K562 (cell line): ENCODE measurements at regions not wholly inside any gene's neighbourhood (a gene's known extent, or its start where the extent isn't known, plus 50 kb on each side); places are given as distances from the start of the nearest gene placed in this dataset.

Source experiments
- ATAC-seq: fragments of 200-7000 bp; cut with Tn5 transposase; 3 replicates; pipeline ENCODE4 v1.9.1; 2020; ENCODE audit warnings: moderate library complexity
- BruUV-seq: library from RNA; stranded (reverse); fragments of 400-500 nt; replicated peaks from 2 replicates; lab custom pipeline; 2021; lab: Mats Ljungman, UMichigan
- CTCF ChIA-PET: fragments of 300-600 bp; formaldehyde crosslinking; extraction: SDS; loops from one replicate; lab custom pipeline; 2021; ENCODE audit warnings: low intra/inter-chr PET ratio; lab: Yijun Ruan, JAX
- POLR2A ChIA-PET: fragments of 300-600, 350-650 bp; sonication (Branson Sonifier 250); formaldehyde crosslinking; extraction: SDS; loops from one replicate; lab custom pipeline; 2021; ENCODE audit warnings: antibody characterized with exemption, inconsistent platforms; lab: Yijun Ruan, JAX
- DNase-seq, 4 experiments: peaks; one replicate each; pipeline versions ENCODE4 v3.0.0 to v3.0.0-alpha.2; 2011 to 2018; ENCODE audit warnings: low spot score in 3 of 4, mixed read lengths in 3 of 4; ENCODE audit errors: extremely low read depth in 1 of 4
- FAIRE-seq: peaks from 2 replicates; lab custom pipeline; 2011; peaks lifted over from hg19 to GRCh38; lab: Jason Lieb, UNC
- H2AFZ ChIP-seq: 2 replicates; pipeline ENCODE4 v1.6.0; 2011; ENCODE audit warnings: low read depth, low read length, control low read depth, inconsistent platforms
- H3K27ac ChIP-seq: fragments of 200-600 bp; 3 replicates; pipeline ENCODE4 v1.8.0; 2011; ENCODE audit warnings: low read depth, mild to moderate bottlenecking, control low read depth, inconsistent platforms, low read length, moderate library complexity, mixed read lengths; ENCODE audit errors: extremely low read depth
- H3K27me3 ChIP-seq, 2 experiments: fragments of 300-600 bp in 1 of 2; 2 replicates in 1 of 2; 3 replicates in 1 of 2; pipeline versions ENCODE4 v1.6.0 to v1.8.0; 2011; ENCODE audit warnings: inconsistent platforms in 2 of 2, low read length in 2 of 2, mild to moderate bottlenecking in 1 of 2, mixed read lengths in 1 of 2, moderate library complexity in 1 of 2; ENCODE audit not compliant: control insufficient read depth in 2 of 2, insufficient read depth in 2 of 2
- H3K36me3 ChIP-seq: fragments of 300-600 bp; 3 replicates; pipeline ENCODE4 v1.8.0; 2011; ENCODE audit warnings: mild to moderate bottlenecking, low read length, inconsistent platforms; ENCODE audit not compliant: control insufficient read depth, insufficient read depth
- H3K4me1 ChIP-seq, 2 experiments: fragments of 200-600 bp in 1 of 2; replicated peaks in 1 of 2; 2 replicates in 1 of 2; 3 replicates in 1 of 2; pipeline versions ENCODE4 v1.5.1 to v1.8.0; 2011; ENCODE audit warnings: inconsistent platforms in 2 of 2, low read length in 2 of 2, mild to moderate bottlenecking in 1 of 2, mixed read lengths in 1 of 2, moderate library complexity in 1 of 2; ENCODE audit not compliant: control insufficient read depth in 2 of 2, insufficient read depth in 2 of 2
- H3K4me2 ChIP-seq: 2 replicates; pipeline ENCODE4 v1.6.1; 2011; ENCODE audit warnings: low read length, control low read depth, inconsistent platforms, mixed read lengths; ENCODE audit not compliant: insufficient read depth
- H3K4me3 ChIP-seq: fragments of 200-600 bp; sonication (generic), shearing (Covaris generic); 2 replicates; pipeline ENCODE4 v1.5.1; 2016; ENCODE audit warnings: control low read depth, inconsistent platforms
- H3K79me2 ChIP-seq: fragments of 200-600 bp; 3 replicates; pipeline ENCODE4 v1.8.0; 2011; ENCODE audit warnings: low read length, inconsistent platforms; ENCODE audit not compliant: control insufficient read depth, insufficient read depth
- H3K9ac ChIP-seq, 2 experiments: 2 replicates each; pipeline versions ENCODE4 v1.6.0 to v1.6.1; 2011; ENCODE audit warnings: low read depth in 2 of 2, low read length in 2 of 2, control low read depth in 1 of 2, inconsistent platforms in 1 of 2, mild to moderate bottlenecking in 1 of 2, mixed read lengths in 1 of 2; ENCODE audit not compliant: insufficient read depth in 1 of 2
- H3K9me1 ChIP-seq: one replicate; pipeline ENCODE4 v1.6.0; 2011; ENCODE audit warnings: inconsistent platforms, mild to moderate bottlenecking, low read length, moderate library complexity; ENCODE audit not compliant: control insufficient read depth, insufficient read depth
- H3K9me3 ChIP-seq: replicated peaks from 2 replicates; pipeline ENCODE4 v1.5.1; 2011; ENCODE audit warnings: low read depth, low read length, inconsistent platforms; ENCODE audit not compliant: control insufficient read depth, insufficient read depth
- H4K20me1 ChIP-seq: replicated peaks from 2 replicates; pipeline ENCODE4 v1.6.1; 2011; ENCODE audit warnings: low read length, inconsistent platforms, mixed read lengths; ENCODE audit not compliant: control insufficient read depth, insufficient read depth
- DDX20 ChIP-seq: fragments of 450-650 bp; IDR thresholded peaks from 2 replicates; pipeline ENCODE4 v1.6.1; 2016; ENCODE audit warnings: missing genetic modification characterization, low read depth, mild to moderate bottlenecking, missing compliant biosample characterization, moderate library complexity
- ETV5 ChIP-seq: sonication (generic); formaldehyde crosslinking; IDR thresholded peaks from 2 replicates; pipeline ENCODE4 v1.4.0; 2020; ENCODE audit warnings: low read depth, mild to moderate bottlenecking, missing genetic modification reagents
- FIP1L1 ChIP-seq: fragments of 200-400 bp; formaldehyde crosslinking; IDR thresholded peaks from 2 replicates; pipeline ENCODE4 v1.6.1; 2018; ENCODE audit warnings: mild to moderate bottlenecking, low read depth, low read length; ENCODE audit not compliant: poor library complexity, severe bottlenecking
- HMGN3 ChIP-seq: IDR thresholded peaks from 2 replicates; pipeline ENCODE4 v1.6.1; 2011; ENCODE audit warnings: borderline replicate concordance, low read depth, mild to moderate bottlenecking, mixed read lengths, low read length; ENCODE audit not compliant: insufficient read length; ENCODE audit errors: extremely low read depth
- MTA1 ChIP-seq: fragments of 450-650 bp; IDR thresholded peaks from 2 replicates; pipeline ENCODE4 v1.6.1; 2017; ENCODE audit warnings: borderline replicate concordance
- NR2F6 ChIP-seq: fragments of 450-650 bp; formaldehyde crosslinking; IDR thresholded peaks from 2 replicates; pipeline ENCODE4 v1.4.0; 2020; ENCODE audit warnings: mild to moderate bottlenecking
- PHF21A ChIP-seq: fragments of 450-650 bp; IDR thresholded peaks from 2 replicates; pipeline ENCODE4 v1.6.1; 2017; ENCODE audit warnings: low read depth, borderline replicate concordance
- POLR3G ChIP-seq: IDR thresholded peaks from 2 replicates; pipeline ENCODE4 v1.6.1; 2011; ENCODE audit not compliant: insufficient read length, insufficient replicate concordance; ENCODE audit errors: extremely low read depth
- POU5F1 ChIP-seq: fragments of 150-350 bp; IDR thresholded peaks from 2 replicates; pipeline ENCODE4 v1.6.1; 2014; ENCODE audit warnings: borderline replicate concordance, low read length, low read depth, mild to moderate bottlenecking; ENCODE audit not compliant: partially characterized antibody
- ZFP1 ChIP-seq: fragments of 450-650 bp; formaldehyde crosslinking; IDR thresholded peaks from 2 replicates; pipeline ENCODE4 v1.4.0; 2020; ENCODE audit warnings: mild to moderate bottlenecking, mixed read lengths
- ZKSCAN8 ChIP-seq: fragments of 200-800 bp; sonication (Bioruptor generic); IDR thresholded peaks from 2 replicates; pipeline ENCODE4 v1.6.1; 2016; ENCODE audit warnings: missing genetic modification characterization, missing compliant biosample characterization
- ZNF23 ChIP-seq: fragments of 250-450 bp; sonication (Bioruptor Pico); IDR thresholded peaks from 2 replicates; pipeline ENCODE4 v1.4.0; 2020; ENCODE audit warnings: mild to moderate bottlenecking
- ZNF232 ChIP-seq: sonication (generic); formaldehyde crosslinking; IDR thresholded peaks from 2 replicates; pipeline ENCODE4 v1.8.0; 2022; ENCODE audit warnings: mild to moderate bottlenecking, missing genetic modification reagents
- ZNF324 ChIP-seq: fragments of 250-450 bp; sonication (Bioruptor Pico); IDR thresholded peaks from 2 replicates; pipeline ENCODE4 v1.4.0; 2020; ENCODE audit warnings: mild to moderate bottlenecking
- WGBS: fragments of 100-300 bp; shearing (Covaris generic); methylation state at CpG from one replicate; pipeline ENCODE4 v1.1.6; 2016; ENCODE audit warnings: low coverage, mixed read lengths; ENCODE audit not compliant: insufficient coverage; ENCODE audit errors: missing lambda C conversion rate; 5-methylcytosine and 5-hydroxymethylcytosine counted together
- in situ Hi-C: fragments of 300-500 bp; cut with MboI; formaldehyde crosslinking; loops from 4 replicates; pipeline ENCODE4 v1.15.0; 2018; ENCODE audit warnings: inconsistent platforms, mixed read lengths
- intact Hi-C: fragments of 100-400 bp; cut with micrococcal nuclease; formaldehyde crosslinking; loops from 2 replicates; pipeline ENCODE4 v1.14.2; 2022
- TF ChIP-seq, protein P1 (sequence below): sonication (generic); formaldehyde crosslinking; IDR thresholded peaks from 2 replicates; pipeline ENCODE4 v1.8.0; 2023; ENCODE audit warnings: missing genetic modification reagents, mild to moderate bottlenecking, borderline replicate concordance

DNA sequence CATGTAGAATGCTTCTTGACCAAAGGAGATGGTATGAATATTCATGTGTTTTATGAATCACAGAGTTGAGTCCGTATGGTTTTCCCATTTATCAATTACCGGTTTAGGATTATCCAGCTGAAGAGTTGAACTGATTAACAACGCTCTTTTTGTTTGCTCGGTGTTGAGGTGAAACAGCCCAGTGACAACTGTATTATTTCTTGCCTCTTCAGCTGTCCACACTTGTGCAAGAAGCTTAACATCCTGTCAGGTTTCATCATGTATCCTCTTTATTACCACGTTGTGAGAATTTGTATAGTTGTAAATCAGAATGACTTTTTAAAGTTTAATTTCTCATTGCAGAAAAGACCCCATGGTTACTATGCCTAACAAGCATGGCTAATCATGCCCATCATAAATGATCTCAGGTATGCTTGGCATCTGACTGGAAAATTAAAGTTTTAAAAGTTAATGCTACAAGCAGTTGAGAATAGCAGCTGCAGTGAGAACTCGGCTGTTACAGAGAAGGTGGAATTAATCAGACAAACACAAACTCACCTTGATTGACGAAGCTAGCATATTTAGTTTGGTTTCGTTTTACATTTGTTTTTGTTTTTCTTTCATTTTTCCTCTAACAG is 563.2 kb upstream of the ADGRL2 start (continued):
- TF ChIP-seq, protein P1, sequence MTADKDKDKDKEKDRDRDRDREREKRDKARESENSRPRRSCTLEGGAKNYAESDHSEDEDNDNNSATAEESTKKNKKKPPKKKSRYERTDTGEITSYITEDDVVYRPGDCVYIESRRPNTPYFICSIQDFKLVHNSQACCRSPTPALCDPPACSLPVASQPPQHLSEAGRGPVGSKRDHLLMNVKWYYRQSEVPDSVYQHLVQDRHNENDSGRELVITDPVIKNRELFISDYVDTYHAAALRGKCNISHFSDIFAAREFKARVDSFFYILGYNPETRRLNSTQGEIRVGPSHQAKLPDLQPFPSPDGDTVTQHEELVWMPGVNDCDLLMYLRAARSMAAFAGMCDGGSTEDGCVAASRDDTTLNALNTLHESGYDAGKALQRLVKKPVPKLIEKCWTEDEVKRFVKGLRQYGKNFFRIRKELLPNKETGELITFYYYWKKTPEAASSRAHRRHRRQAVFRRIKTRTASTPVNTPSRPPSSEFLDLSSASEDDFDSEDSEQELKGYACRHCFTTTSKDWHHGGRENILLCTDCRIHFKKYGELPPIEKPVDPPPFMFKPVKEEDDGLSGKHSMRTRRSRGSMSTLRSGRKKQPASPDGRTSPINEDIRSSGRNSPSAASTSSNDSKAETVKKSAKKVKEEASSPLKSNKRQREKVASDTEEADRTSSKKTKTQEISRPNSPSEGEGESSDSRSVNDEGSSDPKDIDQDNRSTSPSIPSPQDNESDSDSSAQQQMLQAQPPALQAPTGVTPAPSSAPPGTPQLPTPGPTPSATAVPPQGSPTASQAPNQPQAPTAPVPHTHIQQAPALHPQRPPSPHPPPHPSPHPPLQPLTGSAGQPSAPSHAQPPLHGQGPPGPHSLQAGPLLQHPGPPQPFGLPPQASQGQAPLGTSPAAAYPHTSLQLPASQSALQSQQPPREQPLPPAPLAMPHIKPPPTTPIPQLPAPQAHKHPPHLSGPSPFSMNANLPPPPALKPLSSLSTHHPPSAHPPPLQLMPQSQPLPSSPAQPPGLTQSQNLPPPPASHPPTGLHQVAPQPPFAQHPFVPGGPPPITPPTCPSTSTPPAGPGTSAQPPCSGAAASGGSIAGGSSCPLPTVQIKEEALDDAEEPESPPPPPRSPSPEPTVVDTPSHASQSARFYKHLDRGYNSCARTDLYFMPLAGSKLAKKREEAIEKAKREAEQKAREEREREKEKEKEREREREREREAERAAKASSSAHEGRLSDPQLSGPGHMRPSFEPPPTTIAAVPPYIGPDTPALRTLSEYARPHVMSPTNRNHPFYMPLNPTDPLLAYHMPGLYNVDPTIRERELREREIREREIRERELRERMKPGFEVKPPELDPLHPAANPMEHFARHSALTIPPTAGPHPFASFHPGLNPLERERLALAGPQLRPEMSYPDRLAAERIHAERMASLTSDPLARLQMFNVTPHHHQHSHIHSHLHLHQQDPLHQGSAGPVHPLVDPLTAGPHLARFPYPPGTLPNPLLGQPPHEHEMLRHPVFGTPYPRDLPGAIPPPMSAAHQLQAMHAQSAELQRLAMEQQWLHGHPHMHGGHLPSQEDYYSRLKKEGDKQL (CRISPR knock-in tag): no peak
- no peak for TF ChIP-seq POLR3G

DNA sequence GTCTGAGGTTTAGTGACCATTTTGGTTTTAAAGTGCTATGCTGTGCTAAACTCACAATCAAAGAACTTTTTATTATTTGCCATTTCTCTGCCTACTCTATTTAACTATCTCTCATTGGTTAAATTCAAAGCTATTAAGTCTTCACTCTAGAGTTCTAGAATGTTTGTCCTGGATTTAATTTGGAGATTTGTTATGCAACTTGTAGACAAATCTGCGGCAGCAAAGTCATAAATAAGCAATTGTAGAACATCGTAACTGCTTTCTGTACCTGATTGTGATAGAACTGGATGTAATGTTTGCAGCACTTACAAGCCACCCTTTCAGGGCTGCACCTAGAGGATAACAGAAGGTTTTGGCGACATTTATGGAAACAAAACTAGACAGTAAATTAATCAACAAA is 566.5 kb upstream of the ADGRL2 start:
- Histone ChIP-seq H4K20me1 (no peaks in the 10 kb centered on the region), H3K27ac (no peak overlapping the region), H2AFZ (no peak overlapping the region), H3K27me3 (no peaks in the 10 kb centered on the region), H3K79me2 (no peaks in the 10 kb centered on the region), H3K9me3 (no peaks in the 10 kb centered on the region), H3K4me3 (no peak overlapping the region), H3K4me1 (no peaks in the 10 kb centered on the region), H3K9me1 (no peaks in the 10 kb centered on the region), H3K4me2 (no peak overlapping the region), H3K36me3 (no peaks in the 10 kb centered on the region), H3K9ac (no peak overlapping the region)
- intact Hi-C loops (no loop called here), in situ Hi-C loops (no loop called here)
- ATAC-seq (no peak), FAIRE-seq (no peak), DNase-seq (no peak)
- POLR2A ChIA-PET: no interaction called here
- WGBS: 0% methylated on average over 3 of the region's 3 CpGs
- no TSS peak for BruUV-seq
- CTCF ChIA-PET: no interaction called here
- TF ChIP-seq ZKSCAN8 (CRISPR knock-in tag) (no peak), ZNF232 (CRISPR knock-in tag) (no peak), PHF21A (no peak), ZNF324 (no peak), MTA1 (no peak), DDX20 (tag) (no peak), POU5F1 (no peak), FIP1L1 (no peak), HMGN3 (no peak), ZFP1 (CRISPR knock-in tag) (no peak), ZNF23 (CRISPR knock-in tag) (no peak), ETV5 (CRISPR knock-in tag) (no peak), NR2F6 (CRISPR knock-in tag) (no peak)
